Retina (tissue), 1 donor: ENCODE measurements at regions not wholly inside any gene's neighbourhood (a gene's known extent, or its start where the extent isn't known, plus 50 kb on each side); places are given as distances from the start of the nearest gene placed in this dataset.

Source experiments
- DNase-seq: peaks from one replicate; pipeline ENCODE4 v3.0.0-alpha.2; 2016

- DNase-seq: no peak
Observed at GRCh38 chr18:34600874-34601656, 109.0 kb upstream of the DTNA start.

GRCh38 chr18:34604591-34604990 is 105.5 kb upstream of the DTNA start:
- no peak for DNase-seq

GRCh38 chr18:34606851-34607250 is 103.2 kb upstream of the DTNA start:
- no peak for DNase-seq

- no peak for DNase-seq
Observed at GRCh38 chr18:34608064-34608463, 102.0 kb upstream of the DTNA start.

GRCh38 chr18:34609986-34610648 is 100.0 kb upstream of the DTNA start:
- DNase-seq: no peak

GRCh38 chr18:34611904-34612303 is 98.2 kb upstream of the DTNA start:
- no peak for DNase-seq

GRCh38 chr18:34620258-34620861 is 89.7 kb upstream of the DTNA start:
- no peak for DNase-seq

GRCh38 chr18:34623557-34623956 is 86.5 kb upstream of the DTNA start:
- DNase-seq: no peak

- no peak for DNase-seq
Observed at GRCh38 chr18:34624551-34624950, 85.5 kb upstream of the DTNA start.

GRCh38 chr18:34626404-34627136 is 83.5 kb upstream of the DTNA start:
- no peak for DNase-seq

- no peak for DNase-seq
Observed at GRCh38 chr18:34627137-34627920, 82.8 kb upstream of the DTNA start.

- no peak for DNase-seq
Observed at GRCh38 chr18:34631093-34631966, 78.8 kb upstream of the DTNA start.

GRCh38 chr18:34632321-34632720 is 77.8 kb upstream of the DTNA start:
- no peak for DNase-seq

- DNase-seq: no peak
Observed at GRCh38 chr18:34633368-34633767, 76.7 kb upstream of the DTNA start.

- DNase-seq: no peak
Observed at GRCh38 chr18:34637094-34637801, 72.8 kb upstream of the DTNA start.

GRCh38 chr18:34639687-34640086 is 70.4 kb upstream of the DTNA start:
- no peak for DNase-seq

- no peak for DNase-seq
Observed at GRCh38 chr18:34640276-34640675, 69.8 kb upstream of the DTNA start.

GRCh38 chr18:34643989-34644388 is 66.1 kb upstream of the DTNA start:
- no peak for DNase-seq

- DNase-seq: no peak
Observed at GRCh38 chr18:34647251-34647650, 62.8 kb upstream of the DTNA start.

- no peak for DNase-seq
Observed at GRCh38 chr18:34648269-34648985, 61.7 kb upstream of the DTNA start.
